ENCODE measurements at regions not wholly inside any gene's neighbourhood (a gene's known extent, or its start where the extent isn't known, plus 50 kb on each side); places are given as distances from the start of the nearest gene placed in this dataset.
"Not testable (repeated sequence)": the region's sequence is repeated elsewhere in the genome, so short reads cannot be mapped to it uniquely, and the experiment has no call there.

DNA sequence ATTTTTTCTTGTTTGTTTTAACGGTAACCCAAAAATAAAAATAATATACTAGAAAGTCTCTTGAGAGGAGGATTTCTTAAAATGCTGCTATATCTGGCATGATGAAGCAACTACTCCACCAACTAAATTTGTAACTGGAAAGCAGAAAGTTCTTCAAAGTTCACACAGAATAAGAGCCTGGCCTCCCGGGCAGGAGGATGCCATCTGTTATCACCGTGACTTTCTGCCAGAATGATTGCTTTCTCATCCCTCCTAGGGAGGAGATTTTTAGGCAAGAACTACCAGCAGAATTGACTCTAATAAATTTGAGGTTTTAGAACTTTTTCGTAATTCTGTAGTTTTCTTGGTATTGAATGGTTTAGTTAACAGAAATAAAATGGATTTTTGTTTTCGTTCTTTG is 464.6 kb upstream of the ACTBL2 start:
- DNase-seq (ENCODE audit: low spot score) = no peak

DNA sequence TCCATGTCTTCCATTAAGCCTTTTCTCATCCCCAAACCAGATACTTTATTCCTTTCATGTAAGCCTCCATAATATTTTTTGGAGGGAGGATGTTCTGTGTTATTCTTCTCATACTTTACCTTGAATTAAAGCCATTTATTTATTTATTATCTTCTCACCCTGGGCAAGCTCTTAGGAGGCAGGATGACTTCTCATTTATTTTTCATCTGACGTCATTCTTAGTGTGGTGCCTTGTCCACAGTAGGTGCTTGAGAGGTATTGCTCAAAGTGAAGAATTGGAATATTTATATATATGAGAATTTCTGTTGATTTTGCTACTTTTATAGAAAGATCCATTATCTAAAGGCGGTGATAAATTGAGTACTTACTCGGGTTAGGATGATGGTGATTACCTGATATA is 458.3 kb upstream of the ACTBL2 start:
- DNase-seq (ENCODE audit: low spot score) = no peak

DNA sequence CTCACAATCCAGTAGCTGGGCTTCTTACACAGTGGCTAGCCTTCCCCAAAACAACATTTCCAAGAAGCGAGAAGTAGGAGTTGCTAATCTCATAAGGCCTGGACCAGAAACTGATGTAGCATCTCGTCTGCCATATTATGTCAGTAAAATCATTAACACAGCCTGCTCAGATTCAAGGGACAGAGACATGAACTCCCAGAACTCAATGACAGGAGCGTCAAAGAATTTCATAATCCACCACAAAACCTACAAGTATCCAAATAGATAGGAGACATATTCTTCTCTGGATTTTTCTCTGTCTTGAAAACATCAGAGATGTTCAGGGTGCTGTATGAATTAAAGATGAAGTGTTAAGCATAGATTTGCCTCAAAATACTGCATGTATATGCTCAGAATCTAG is 457.6 kb upstream of the ACTBL2 start:
- no peak for DNase-seq (ENCODE audit: low spot score)

DNA sequence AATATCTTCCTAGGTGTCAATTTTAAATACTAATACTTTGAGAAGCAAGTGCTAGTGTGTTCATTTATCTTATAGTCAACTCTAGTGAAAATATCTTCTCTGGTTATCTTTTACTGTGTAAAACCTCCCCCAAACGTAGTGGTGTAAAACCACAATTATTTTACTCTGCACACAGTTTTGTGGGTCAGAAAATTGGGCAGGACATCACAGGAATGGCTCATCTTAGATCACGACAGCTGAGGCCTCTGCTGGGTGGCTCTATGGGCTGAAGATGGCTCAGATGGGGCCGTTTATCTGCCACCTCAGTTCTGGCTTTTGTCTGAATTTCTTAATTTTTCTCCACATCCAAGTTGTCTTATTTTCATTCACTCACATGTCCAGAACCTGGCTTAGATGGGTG is 457.2 kb upstream of the ACTBL2 start:
- DNase-seq (ENCODE audit: low spot score) = no peak

DNA sequence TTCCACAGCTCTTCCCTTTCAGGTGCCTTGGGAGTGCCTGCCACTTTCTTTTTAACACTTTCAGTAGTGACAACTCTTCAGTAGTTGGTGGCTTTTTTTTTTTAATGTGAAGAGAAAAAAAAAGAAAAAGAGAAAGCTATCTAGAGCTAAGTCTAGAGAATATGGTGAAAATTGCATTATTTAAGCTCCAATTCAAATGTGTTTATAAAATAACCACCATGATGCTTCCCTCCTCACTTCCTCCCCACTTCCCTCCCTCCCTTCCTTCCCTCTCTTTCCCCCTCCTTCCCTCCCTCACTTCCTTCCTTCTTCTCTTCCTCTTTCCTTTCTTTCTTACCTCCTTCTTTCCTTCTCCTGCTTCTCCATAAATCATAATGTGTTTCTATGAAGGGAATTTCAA is 456.7 kb upstream of the ACTBL2 start:
- no peak for DNase-seq (ENCODE audit: low spot score)

DNA sequence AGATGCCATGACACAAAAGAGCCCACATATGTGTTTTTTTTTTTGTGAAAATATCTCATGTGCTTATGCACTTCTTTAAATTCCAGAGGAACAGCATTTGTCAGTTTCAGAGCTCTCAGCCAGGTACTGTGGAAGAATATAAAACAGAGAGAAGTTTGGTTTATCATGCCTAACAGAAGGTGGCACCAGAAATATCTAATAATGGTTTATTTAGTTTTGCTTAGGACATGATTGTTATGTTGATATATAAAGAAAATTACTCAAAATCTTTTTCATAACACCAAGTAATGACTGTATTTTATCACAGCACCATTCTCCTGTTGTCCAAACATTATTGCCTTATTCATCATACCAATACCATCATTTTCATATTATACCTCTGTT is 455.6 kb upstream of the ACTBL2 start:
- DNase-seq (ENCODE audit: low spot score) = no peak

DNA sequence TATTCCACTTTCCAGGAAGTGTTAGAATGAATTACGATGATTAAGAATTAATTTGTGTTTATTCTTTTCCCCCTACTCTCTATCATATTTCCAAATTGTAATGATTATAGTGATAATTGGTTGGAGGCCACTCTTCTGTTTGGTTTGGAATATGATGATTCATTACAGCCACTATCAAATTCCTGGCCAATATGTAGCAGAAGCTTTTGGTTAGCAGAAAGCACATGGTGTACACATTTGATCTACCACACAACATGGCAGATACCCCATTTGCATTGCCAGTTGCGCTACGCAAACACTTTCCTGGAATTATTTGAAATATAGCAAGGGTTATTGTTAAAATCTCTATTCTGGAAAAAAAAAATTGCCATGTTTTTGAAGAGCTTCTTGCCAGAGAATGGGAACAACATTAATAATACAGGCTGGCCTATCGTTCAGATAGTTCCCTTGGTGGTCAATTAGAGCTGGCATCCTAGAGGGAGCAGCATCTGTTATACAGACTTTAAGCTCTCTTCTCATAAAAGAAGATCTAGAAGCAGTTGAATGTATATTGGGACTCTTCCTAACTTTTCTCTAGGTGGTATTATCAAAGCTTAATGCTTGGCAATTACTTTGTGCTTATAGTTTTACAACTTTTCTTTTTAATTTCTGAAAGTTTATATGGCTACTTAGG is 455.0 kb upstream of the ACTBL2 start:
- no peak for DNase-seq (ENCODE audit: low spot score)

DNA sequence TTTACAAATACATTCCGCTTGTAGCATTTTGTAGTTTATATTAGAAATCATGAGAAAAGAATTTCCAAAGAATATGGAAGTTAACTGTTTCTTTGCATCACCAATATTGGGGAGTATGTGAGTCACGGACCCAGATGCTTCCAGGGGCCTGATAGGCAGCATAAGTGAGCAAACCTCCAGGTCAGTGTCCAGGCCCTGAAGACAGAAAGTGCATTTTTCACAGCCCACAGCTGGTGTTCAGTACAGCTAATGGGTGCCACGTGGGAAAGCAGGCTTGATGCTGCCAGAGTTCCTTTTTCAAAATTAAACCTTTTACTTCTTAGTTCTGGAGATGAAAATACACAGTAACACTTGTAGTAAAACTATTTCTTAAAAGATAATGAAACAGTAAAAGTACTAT is 454.4 kb upstream of the ACTBL2 start:
- DNase-seq (ENCODE audit: low spot score) = no peak

DNA sequence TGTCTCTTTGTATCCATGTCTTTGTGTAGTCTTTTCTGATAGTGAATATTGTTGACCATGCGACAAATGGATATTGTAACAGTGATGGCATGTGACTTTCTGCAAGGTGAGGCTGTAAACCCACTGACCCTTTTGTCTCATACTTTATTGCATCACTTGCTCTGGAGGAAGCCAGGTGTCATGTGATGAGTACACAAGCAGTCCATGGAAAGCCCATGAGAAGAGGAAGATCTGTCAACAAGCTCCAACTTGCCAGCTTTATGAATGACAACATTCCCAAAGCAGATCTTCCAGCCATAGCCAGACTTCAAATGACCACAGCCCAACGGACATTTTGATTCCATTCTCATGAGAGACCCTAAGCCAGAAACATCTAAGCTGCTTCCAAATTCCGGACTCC is 450.1 kb upstream of the ACTBL2 start:
- DNase-seq (ENCODE audit: low spot score) = no peak

DNA sequence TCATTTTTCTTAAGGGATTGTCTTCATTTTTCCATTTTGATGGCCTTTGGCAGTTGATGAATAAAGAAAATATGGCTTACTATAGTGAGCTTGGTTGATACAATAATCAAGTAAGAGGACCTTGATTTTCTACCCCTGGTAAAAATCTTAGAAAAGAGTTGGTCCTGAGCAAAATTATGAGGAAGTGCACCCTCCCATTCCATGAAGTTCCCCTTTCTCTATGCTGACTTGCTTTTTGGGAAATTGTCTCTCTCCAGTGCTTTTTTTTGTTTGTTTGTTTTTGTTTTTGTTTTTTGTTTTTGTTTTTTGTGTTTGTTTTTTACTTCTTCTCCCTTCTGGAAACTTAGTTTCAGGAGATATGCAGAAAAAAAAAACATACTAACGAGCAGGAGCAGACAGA is 449.2 kb upstream of the ACTBL2 start:
- no peak for DNase-seq (ENCODE audit: low spot score)

DNA sequence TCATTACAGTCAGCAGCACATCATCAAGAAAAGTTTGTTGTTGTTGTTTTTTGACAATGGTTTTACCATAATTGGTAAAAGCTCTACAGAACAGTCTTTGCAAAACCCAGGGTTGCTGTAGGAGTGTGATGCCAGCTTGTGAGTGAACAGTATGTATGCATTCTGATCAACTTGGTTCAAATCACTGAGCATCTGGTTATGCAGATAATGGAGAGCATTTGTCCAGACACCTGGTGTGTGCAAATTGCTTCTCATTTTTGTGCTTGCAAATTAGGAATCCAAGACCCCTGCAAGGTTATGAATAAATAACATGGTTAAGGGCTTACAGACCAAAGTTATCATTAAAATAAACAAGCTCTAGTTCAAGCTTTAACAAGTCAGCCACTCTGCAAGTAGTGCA is 448.7 kb upstream of the ACTBL2 start:
- no peak for DNase-seq (ENCODE audit: low spot score)

DNA sequence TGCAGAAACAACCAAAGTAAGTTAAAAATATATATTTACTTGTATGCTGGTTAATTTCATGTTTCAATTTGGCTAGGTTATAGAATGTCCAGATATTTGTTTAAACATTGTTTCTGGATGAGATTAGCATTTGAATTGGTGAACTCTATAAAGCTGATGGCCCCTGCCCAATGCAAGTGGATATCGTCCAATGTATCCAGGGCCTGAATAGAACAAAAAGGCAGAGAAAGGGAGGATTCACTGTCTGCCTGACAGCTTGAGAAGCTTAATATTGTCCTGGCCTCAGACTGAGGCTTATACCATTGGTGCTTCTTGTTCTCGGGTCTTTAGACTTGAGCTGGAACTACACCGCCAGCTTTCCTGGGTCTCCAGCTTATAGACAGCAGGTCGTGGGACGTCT is 446.7 kb upstream of the ACTBL2 start:
- DNase-seq (ENCODE audit: low spot score) = no peak

DNA sequence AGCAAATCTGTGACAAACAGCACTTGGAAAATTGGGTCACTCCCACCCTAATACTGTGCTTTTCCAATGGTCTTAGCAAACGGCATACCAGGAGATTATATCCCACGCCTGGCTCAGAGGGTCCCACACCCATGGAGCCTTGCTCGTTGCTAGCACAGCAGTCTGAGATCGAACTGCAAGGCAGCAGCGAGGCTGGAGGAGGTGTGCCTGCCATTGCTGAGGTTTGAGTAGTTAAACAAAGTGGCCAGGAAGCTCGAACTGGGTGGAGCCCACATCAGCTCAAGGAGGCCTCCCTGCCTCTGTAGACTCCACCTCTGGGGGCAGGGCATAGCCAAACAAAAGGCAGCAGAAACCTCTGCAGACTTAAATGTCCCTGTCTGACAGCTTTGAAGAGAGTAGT is 440.5 kb upstream of the ACTBL2 start:
- DNase-seq (ENCODE audit: low spot score) = not testable (repeated sequence)

DNA sequence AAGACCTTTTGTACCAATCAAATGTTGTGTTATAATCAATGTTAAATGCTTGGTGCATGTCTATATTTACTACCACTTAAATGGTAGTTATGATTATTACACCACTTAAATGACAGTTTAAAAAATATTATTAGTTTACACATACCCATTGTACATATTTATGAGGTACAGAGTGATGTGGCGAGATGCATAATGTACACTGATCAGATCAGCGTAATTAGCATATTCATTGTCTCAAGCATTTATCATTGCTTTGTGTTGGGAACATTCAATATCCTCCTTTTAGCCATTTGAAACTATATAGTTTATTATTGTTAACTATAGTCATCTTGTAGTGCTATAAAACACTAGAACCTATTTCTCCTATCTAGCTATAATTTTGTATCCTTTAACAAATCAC is 434.4 kb upstream of the ACTBL2 start:
- DNase-seq (ENCODE audit: low spot score) = no peak

DNA sequence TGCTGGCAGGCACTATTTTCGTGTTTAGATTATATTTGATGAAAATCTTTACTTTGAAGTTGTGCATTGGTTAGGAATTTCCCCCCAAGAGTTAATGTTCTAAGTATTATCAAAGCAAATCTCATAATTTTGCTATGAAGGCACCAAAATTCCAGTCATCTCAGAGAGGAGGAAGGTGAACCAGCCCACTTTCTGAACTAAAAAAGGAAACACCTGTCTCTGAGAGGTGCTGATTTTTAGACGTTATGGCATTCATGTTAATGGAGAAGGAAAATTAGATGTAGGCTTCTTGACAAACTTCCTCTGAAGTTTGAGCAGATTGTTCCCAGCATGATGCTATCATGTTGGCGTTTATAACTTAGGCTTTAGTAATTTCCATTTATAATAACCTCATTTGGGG is 432.9 kb upstream of the ACTBL2 start:
- no peak for DNase-seq (ENCODE audit: low spot score)

DNA sequence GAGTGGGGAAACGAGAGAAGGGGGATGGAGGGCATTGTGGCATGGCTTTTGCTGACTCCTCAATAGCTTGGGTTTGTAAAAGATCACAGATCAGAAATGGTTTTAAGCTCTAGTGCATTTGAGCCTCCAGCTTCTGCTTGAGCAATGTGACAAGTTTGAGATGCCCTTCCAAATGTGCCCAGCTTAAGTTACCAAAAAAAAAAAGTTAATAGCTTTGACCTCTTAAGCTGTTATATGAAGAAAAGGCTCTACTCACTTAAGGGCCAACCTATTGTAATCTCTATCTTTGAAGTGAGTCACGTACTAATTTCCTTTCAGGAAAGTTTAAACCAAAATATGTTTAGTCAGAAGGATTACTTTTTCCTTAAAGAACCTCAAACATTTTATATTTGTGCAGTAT is 428.8 kb upstream of the ACTBL2 start:
- no peak for DNase-seq (ENCODE audit: low spot score)

DNA sequence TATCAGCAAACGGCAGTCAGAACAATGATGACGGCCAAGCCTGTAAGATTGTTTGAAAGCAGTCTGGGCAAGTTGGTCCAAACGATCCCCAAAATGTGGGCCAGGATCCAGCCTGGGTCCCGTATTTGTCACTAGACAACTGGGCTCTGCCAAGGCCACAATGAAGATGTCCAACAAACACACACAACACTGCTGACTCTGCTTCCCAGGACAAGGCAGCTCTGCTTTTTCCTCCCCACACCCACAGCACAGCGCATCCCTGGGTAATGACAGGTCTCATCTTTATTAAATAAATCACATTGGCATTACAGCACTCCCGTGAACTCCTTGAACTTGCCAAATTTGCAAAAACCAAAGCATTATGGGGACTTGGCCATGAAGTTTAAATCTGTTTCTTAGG is 424.1 kb upstream of the ACTBL2 start:
- no peak for DNase-seq (ENCODE audit: low spot score)

DNA sequence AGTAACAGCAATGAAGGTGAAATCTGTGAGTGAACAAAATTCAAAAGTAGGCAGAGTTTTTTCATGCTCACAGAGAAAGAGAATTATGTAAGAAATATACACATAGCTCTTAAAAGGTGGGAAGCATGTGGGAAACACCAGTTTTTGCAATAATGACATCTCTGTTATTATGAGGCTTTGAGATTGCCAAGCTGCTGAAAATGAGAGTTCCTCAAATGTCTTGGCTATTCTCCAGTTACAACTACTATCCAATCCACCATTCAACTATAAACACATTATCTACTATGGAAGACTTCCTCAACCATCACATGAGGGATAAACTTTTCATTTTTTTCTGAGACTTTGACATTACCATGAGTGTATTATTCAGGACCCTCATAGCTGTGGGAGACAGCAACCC is 420.8 kb upstream of the ACTBL2 start:
- no peak for DNase-seq (ENCODE audit: low spot score)

DNA sequence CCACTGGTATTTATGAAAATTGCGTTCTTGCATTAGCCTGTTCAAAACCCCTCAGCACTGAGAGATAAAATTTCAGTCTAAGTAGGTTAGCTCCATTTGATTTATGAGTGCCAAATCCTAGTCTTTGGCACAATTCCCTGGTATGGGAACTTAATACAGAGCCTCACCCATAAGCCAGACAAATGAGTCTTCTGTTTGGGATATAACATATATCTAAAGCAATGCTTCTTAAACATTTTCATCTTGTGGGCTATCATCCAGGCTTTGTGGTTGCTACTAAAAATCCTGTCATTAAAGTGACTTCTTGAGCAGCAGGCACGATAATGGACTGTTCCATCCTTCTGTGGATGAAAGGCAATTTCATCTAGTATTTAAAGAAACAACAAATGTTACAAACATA is 419.5 kb upstream of the ACTBL2 start:
- DNase-seq (ENCODE audit: low spot score) = no peak

DNA sequence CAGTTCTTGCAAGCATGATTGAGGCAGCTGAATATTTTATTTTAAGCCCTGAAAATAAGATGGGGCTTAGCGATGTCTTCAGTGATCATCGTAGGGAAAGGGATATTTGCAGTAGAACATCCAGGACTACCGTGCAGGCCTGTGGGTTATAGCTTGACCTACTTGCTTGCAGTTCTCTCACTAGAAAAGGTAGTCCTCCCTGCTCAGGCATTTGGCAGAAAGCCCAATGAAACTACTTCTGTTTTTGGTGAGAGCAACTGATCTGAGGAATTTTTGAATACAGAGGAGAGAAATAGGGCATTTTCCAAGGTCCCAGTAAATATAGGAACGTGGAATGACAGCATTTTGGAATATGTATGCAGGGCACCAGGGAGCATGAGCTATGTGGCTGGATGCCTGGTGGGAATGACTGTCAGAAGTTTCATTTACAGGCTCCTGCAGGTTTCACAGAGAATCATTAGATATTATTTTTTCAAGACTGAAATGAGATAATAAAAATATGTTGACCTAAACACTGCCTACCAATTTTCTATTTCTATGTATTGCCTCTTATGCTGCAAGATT is 417.9 kb upstream of the ACTBL2 start:
- DNase-seq (ENCODE audit: low spot score) = no peak

DNA sequence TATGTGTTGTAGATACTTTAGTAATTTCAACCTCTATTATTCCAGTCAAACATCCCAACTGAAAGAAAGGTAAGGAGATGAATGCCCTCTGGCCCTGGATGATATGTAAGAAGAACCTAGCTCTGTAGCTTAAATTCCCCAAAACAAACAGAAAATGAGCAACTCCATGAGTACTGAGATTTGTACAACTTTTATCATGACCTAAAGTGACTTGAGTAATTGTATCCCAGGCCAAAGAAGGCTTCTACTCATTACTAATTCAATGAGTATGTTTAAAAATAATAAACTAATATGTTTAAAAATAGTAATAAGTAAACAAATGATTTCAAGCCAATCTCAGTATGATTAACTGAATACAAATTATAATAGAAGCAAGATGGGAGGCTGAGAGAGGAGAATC is 414.0 kb upstream of the ACTBL2 start:
- DNase-seq (ENCODE audit: low spot score) = no peak

DNA sequence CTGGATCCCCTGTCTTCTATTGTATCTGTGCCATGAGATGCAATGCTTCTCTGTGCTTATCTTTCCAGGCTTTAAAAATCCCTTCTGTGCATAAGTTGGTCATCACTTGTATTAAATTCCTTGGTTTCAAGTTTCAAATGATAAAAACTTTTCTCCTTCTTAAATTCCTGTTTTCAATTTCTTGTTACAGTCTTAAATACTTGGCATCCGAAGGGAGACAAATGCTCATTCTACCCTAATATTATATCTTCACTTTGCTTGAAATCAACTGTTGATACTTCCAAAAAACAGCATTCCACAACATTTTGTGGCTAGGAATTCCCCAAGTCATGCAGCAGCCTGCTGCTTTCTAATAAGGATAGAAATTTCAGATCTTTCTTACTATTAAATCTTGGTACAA is 413.2 kb upstream of the ACTBL2 start:
- DNase-seq (ENCODE audit: low spot score) = no peak

DNA sequence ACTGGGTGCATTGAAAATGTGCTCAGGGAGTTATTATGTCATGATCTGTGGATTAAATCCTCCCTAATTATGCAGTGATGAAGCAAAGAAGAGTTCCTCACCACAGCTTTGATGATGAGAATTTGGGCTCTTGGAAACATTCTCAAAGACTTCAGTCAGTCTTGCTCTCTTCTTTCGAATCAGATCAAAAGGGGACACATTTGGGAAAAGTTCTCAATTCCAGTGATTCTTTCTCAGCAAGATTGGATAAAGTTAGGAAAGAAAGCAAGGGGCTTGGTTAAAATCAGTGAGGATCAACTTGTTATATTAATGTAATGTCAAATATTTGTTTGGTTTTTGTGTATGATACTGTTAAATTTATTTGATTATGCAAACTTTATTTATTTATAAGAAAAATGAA is 411.3 kb upstream of the ACTBL2 start:
- no peak for DNase-seq (ENCODE audit: low spot score)

DNA sequence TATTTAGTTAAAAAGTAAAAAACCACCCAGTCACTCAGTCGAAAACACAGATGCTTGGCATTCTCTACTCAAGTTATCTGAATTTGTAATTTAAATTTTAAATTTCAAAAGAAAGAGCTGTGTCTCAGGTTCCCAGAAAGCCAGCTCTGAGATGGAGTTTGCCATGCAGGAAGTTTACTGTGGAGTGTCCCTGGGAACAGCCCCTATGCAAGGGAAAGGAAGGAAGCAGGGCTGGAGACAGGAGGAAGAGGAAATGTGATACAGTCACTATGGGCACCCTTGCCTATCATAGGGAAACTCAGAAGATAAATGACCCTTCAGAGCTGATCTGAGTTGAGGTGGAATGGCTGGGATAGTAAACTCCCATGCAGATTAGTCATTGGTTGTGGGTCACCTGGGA is 408.8 kb upstream of the ACTBL2 start:
- DNase-seq (ENCODE audit: low spot score) = no peak

DNA sequence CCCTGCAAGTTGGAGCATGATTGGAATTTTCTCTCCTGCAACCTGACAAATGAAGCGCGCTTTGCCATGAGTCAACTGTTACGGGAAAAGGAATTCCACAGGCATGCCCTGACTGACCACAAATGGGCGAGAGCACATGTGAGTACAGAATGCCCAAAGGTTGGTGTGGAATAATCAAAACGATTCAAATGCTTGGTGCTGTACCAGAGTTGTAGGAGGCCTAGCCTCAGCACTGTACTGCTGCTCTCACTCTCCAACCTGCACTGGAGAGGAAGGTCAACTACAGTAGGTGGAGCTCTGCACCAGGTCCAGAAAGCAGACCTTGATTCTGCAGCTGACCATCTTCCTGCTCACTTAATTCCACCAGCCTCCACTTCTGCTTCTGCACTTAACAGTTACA is 406.9 kb upstream of the ACTBL2 start:
- peak; percentile 24 for DNase-seq (ENCODE audit: low spot score)
